Calu3 (cell line): ENCODE measurements at regions not wholly inside any gene's neighbourhood (a gene's known extent, or its start where the extent isn't known, plus 50 kb on each side); places are given as distances from the start of the nearest gene placed in this dataset.
"Not testable (repeated sequence)": the region's sequence is repeated elsewhere in the genome, so short reads cannot be mapped to it uniquely, and the experiment has no call there.

Experiments used
- BruUV-seq: library from RNA; stranded (reverse); fragments of 400-500 nt; replicated peaks from 2 replicates; lab custom pipeline; 2021; lab: Mats Ljungman, UMichigan
- CTCF ChIA-PET: fragments of 300-600 bp; sonication (Branson Sonifier 250); formaldehyde crosslinking; loops from one replicate; lab custom pipeline; 2022; ENCODE audit warnings: antibody characterized with exemption; lab: Charles Lee
- DNase-seq: peaks from one replicate; pipeline ENCODE4 v3.0.0; 2022
- H3K27ac Mint-ChIP-seq: one replicate; pipeline ENCODE4 v1.8.0; 2022; ENCODE audit warnings: mixed read lengths; ENCODE audit not compliant: unreplicated experiment
- H3K27me3 Mint-ChIP-seq: one replicate; pipeline ENCODE4 v1.8.0; 2022; ENCODE audit warnings: mixed read lengths; ENCODE audit not compliant: unreplicated experiment
- H3K36me3 Mint-ChIP-seq: one replicate; pipeline ENCODE4 v1.8.0; 2022; ENCODE audit warnings: mild to moderate bottlenecking, moderate library complexity, mixed read lengths; ENCODE audit not compliant: insufficient read depth, unreplicated experiment
- H3K4me1 Mint-ChIP-seq: one replicate; pipeline ENCODE4 v1.8.0; 2022; ENCODE audit warnings: mild to moderate bottlenecking, low read depth, mixed read lengths; ENCODE audit not compliant: unreplicated experiment
- H3K4me3 Mint-ChIP-seq: one replicate; pipeline ENCODE4 v1.8.0; 2022; ENCODE audit warnings: mild to moderate bottlenecking, low read depth, moderate library complexity, mixed read lengths; ENCODE audit not compliant: unreplicated experiment
- H3K9me3 Mint-ChIP-seq: one replicate; pipeline ENCODE4 v1.8.0; 2022; ENCODE audit warnings: low read depth, mixed read lengths; ENCODE audit not compliant: unreplicated experiment
- CTCF ChIP-seq: fragments of 200-600 bp; IDR thresholded peaks from one replicate; pipeline ENCODE4 v1.8.0; 2022; ENCODE audit warnings: antibody characterized with exemption; ENCODE audit not compliant: unreplicated experiment
- intact Hi-C: fragments of 100-400 bp; cut with micrococcal nuclease; formaldehyde crosslinking; loops from one replicate; pipeline ENCODE4 v1.10.0; 2022; ENCODE audit not compliant: unreplicated experiment

DNA sequence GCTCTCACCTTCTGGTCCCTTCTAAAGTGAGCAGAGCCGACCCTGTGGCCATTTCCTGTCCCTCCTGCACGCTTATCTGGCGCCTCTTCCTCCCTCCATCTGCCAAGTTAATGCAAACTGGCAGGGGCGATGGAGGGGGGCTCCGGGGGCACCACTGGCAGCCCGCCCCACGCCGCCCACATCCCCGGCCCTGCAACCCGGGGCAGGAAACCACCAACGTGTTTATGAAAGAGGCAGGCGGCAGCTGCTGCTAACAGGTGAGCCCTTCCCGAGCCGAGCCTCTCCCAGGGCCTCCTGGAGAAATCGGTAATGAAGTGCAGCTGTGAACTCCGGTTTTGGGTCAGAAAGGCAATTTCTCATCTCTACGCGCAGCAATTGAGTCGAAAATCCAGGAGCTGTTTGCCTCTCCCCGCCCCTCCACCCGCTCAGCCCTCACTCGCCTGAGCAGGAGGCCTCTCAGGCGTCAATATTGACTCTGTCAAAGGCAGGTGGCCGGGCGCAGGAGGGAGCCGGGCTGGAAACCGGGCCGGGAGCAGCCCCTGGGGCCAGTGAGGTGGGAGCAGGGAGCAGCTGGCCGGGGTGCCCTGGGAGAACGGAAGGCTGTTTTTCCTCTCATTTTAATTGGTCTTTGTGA lies 164.4 kb upstream of the GSE1 start:
- TF ChIP-seq CTCF = no peak
- BruUV-seq = no TSS peak
- intact Hi-C loops = no loop called here
- Mint-ChIP-seq H3K4me3 (no peak overlapping the region), H3K27me3 (peaks cover 97% of the 10 kb centered on the region), H3K27ac (no peak overlapping the region), H3K36me3 (no peaks in the 10 kb centered on the region), H3K4me1 (no peaks in the 10 kb centered on the region), H3K9me3 (no peaks in the 10 kb centered on the region)
- CTCF ChIA-PET = interaction anchor here (1.4 to 2.2 kb wide), 2 partner anchors 13 to 42 kb away, joined by 3 to 7 read pairs; no protein-coding TSS in a partner anchor
- DNase-seq = no peak

- Mint-ChIP-seq H3K36me3 (no peaks in the 10 kb centered on the region), H3K27ac (no peak overlapping the region), H3K9me3 (no peaks in the 10 kb centered on the region), H3K4me1 (no peaks in the 10 kb centered on the region), H3K27me3 (peaks cover 99% of the 10 kb centered on the region), H3K4me3 (no peak overlapping the region)
- no peak for TF ChIP-seq CTCF
- no peak for DNase-seq
- intact Hi-C loops = no loop called here
- no TSS peak for BruUV-seq
- CTCF ChIA-PET = interaction anchor here (1.4 to 2.2 kb wide), 2 partner anchors 12 to 41 kb away, joined by 3 to 7 read pairs; no protein-coding TSS in a partner anchor
These were observed 163.8 kb upstream of the GSE1 start for GRCh38 chr16:85449191-85449884.

GRCh38 chr16:85449885-85450245 lies 163.3 kb upstream of the GSE1 start:
- TF ChIP-seq CTCF = no peak
- Mint-ChIP-seq H3K4me1 (no peaks in the 10 kb centered on the region), H3K9me3 (no peaks in the 10 kb centered on the region), H3K27ac (no peak overlapping the region), H3K27me3 (peaks cover 99% of the 10 kb centered on the region), H3K4me3 (no peak overlapping the region), H3K36me3 (no peaks in the 10 kb centered on the region)
- CTCF ChIA-PET = interaction anchor here (2.2 kb wide), 1 partner anchor 12 kb away, joined by 7 read pairs; no protein-coding TSS in a partner anchor
- intact Hi-C loops = no loop called here
- DNase-seq = no peak
- BruUV-seq = no TSS peak

DNA sequence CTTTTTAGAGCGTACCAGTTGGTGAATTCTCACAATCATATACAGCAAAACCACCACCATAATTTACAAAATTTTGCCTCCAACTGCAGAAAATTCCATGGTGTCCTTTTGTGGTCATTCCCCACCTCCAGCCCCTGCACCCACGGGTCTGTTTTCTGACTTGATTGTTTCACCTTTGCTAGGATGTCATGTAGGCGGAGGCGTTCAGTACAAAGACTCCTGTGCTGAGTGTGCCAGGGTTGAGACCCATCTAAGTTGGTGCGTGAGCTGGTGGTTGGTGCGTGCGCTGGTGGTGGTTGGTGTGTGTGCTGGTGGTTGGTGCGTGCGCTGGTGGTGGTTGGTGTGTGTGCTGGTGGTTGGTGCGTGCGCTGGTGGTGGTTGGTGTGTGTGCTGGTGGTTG lies 162.0 kb upstream of the GSE1 start:
- intact Hi-C loops, H3K4me3 Mint-ChIP-seq, H3K36me3 Mint-ChIP-seq, DNase-seq, H3K27ac Mint-ChIP-seq, H3K9me3 Mint-ChIP-seq, H3K4me1 Mint-ChIP-seq, BruUV-seq, CTCF ChIA-PET: not testable (repeated sequence)
- H3K27me3 Mint-ChIP-seq = peaks cover 99% of the 10 kb centered on the region
